Ovary (tissue), 7 donors: ENCODE measurements at regions not wholly inside any gene's neighbourhood (a gene's known extent, or its start where the extent isn't known, plus 50 kb on each side); places are given as distances from the start of the nearest gene placed in this dataset.

ENCODE experiments used
- DNase-seq, 5 donors: peaks; one replicate each; pipeline ENCODE4 v3.0.0-alpha.2; 2019 to 2020
- H3K27ac ChIP-seq, 2 donors: fragments of 200-600 bp; one replicate each; pipeline versions ENCODE4 v1.5.1 to v1.8.0; 2019 to 2022
- H3K27me3 ChIP-seq: fragments of 200-600 bp; one replicate; pipeline ENCODE4 v1.8.0; 2022
- H3K36me3 ChIP-seq: fragments of 200-600 bp; sonication (generic); one replicate; pipeline ENCODE4 v1.5.1; 2019
- H3K4me1 ChIP-seq: one replicate; pipeline ENCODE4 v1.8.1; 2013; ENCODE audit warnings: mild to moderate bottlenecking, moderate library complexity; ENCODE audit not compliant: insufficient read depth
- H3K4me3 ChIP-seq: fragments of 200-600 bp; sonication (generic); one replicate; pipeline ENCODE4 v1.5.1; 2017
- H3K9me3 ChIP-seq, 2 donors: fragments of 200-600 bp in 1 of 2; sonication (generic) in 1 of 2; one replicate each; pipeline versions ENCODE4 v1.5.1 to v1.8.1; 2013 to 2019; ENCODE audit warnings: mild to moderate bottlenecking in 1 of 2, moderate library complexity in 1 of 2
- EP300 ChIP-seq: sonication (generic); formaldehyde crosslinking; IDR thresholded peaks from one replicate; pipeline ENCODE4 v1.6.1; 2017; ENCODE audit warnings: antibody characterized with exemption
- POLR2A ChIP-seq: fragments of 450-650 bp; IDR thresholded peaks from one replicate; pipeline ENCODE4 v1.6.1; 2017; ENCODE audit warnings: antibody characterized with exemption, mild to moderate bottlenecking, moderate library complexity
- WGBS, 3 donors: extraction: QIAGEN DNeasy Blood & Tissue Kit in 1 of 3; methylation state at CpG; one replicate each; pipeline versions ENCODE4 v1.1.5 to v1.1.7; 2013 to 2017; 5-methylcytosine and 5-hydroxymethylcytosine counted together
- intact Hi-C, 4 donors: fragments of 100-400 bp; cut with DNase I; formaldehyde crosslinking; loops; one replicate each; pipeline versions ENCODE4 v1.11.0 to v1.15.1; 2022 to 2023
- TF ChIP-seq, protein P1 (sequence below), 3 donors: fragments of 450-650 bp in 2 of 3; fragments of 200-600 bp in 1 of 3; IDR thresholded peaks; one replicate each; pipeline versions ENCODE4 v1.5.1 to v1.8.0; 2016 to 2022; ENCODE audit warnings: antibody characterized with exemption in 3 of 3, mild to moderate bottlenecking in 1 of 3
- donor health status: DM: no; HTN: no; CAD: no; lungs with moderate emphysema.
- donor health status: DM: no; HTN: no; CAD: no.
- donor health status: Bipolar disorder and iron deficiency.
- donor health status: DM: no; HTN: no; CAD: no.
- donor health status: DM: yes; HTN: yes; CAD: no.

DNA sequence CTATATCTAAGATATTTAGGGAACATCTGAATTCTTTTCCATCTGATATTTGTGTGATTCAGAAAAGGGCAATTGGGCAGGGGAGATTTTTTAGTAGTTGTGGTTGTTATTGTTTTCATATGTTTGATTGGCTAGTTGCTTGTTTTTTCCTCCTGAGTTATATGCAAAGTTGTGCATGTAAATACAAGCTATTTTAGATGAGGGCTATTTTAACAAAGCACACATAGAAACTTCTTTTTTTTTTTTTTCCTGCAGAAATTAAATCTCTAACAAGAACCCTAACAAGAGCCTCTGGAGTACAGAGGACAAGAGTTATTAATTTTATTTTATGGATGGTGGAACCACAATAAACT is 559.1 kb downstream of the CETN3 start:
- intact Hi-C loops: no loop called here

DNA sequence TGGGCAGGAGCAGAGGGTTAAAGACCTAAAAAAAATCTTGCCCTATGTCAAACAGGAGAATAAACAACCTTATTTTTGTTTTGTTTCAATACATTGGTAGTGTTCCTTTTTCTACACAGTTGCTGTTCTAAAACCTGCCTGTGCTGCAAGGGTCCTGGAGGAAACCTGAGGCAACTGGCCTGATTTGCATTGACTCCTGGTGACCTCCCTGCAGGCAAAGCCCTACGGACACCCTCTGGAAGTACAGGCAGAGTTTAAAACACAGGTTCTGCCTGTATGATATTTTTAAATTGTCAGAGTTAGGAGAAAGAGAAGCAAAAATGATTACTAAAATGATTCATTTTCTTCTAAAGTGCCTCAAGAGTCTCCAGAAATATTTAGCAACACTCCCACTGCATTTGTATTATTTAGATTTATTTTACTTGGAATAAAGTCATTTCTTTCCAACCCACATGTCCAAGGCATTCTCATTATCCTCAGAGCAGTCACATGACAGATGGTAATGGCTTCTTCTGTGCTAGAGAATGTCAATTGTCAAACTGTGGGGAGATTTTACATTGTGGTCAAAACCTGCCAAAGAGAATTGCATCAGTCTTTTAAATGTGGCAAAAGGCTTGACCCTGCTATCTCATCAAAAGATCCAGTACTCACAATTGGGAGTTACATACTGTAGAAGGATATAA is 559.6 kb downstream of the CETN3 start:
- H3K27ac ChIP-seq: no peak overlapping the region
- H3K36me3 ChIP-seq: no peaks in the 10 kb centered on the region
- H3K4me1 ChIP-seq: no peaks in the 10 kb centered on the region
- WGBS, 3 donors: 11 to 33% (median 14%) methylated on average over 1 of the region's 1 CpG
- H3K9me3 ChIP-seq: no peaks in the 10 kb centered on the region
- intact Hi-C loops: no loop called here
- no peak for DNase-seq
- TF ChIP-seq POLR2A: no peak
- TF ChIP-seq EP300: no peak
- TF ChIP-seq, protein P1, sequence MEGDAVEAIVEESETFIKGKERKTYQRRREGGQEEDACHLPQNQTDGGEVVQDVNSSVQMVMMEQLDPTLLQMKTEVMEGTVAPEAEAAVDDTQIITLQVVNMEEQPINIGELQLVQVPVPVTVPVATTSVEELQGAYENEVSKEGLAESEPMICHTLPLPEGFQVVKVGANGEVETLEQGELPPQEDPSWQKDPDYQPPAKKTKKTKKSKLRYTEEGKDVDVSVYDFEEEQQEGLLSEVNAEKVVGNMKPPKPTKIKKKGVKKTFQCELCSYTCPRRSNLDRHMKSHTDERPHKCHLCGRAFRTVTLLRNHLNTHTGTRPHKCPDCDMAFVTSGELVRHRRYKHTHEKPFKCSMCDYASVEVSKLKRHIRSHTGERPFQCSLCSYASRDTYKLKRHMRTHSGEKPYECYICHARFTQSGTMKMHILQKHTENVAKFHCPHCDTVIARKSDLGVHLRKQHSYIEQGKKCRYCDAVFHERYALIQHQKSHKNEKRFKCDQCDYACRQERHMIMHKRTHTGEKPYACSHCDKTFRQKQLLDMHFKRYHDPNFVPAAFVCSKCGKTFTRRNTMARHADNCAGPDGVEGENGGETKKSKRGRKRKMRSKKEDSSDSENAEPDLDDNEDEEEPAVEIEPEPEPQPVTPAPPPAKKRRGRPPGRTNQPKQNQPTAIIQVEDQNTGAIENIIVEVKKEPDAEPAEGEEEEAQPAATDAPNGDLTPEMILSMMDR (IDR thresholded peaks at IDR 0.05): no peak
- no peak overlapping the region for H3K4me3 ChIP-seq
- H3K27me3 ChIP-seq: no peaks in the 10 kb centered on the region

More for the DNA sequence above, 559.1 kb downstream of the CETN3 start:
- H3K27me3 ChIP-seq: no peaks in the 10 kb centered on the region
- no peak for DNase-seq
- H3K9me3 ChIP-seq: no peaks in the 10 kb centered on the region
- TF ChIP-seq EP300: no peak
- TF ChIP-seq, protein P1 (IDR thresholded peaks at IDR 0.05): no peak
- no peak for TF ChIP-seq POLR2A
- H3K27ac ChIP-seq: no peak overlapping the region
- no peaks in the 10 kb centered on the region for H3K4me1 ChIP-seq
- no peak overlapping the region for H3K4me3 ChIP-seq
- H3K36me3 ChIP-seq: no peaks in the 10 kb centered on the region

- DNase-seq: no peak
- WGBS, 3 donors: 74 to 85% (median 80%) methylated on average over 4 of the region's 4 CpGs
- Histone ChIP-seq H3K27me3 (no peaks in the 10 kb centered on the region), H3K36me3 (no peaks in the 10 kb centered on the region), H3K4me3 (no peak overlapping the region), H3K9me3 (no peaks in the 10 kb centered on the region), H3K27ac (no peak overlapping the region), H3K4me1 (no peaks in the 10 kb centered on the region)
- intact Hi-C loops: no loop called here
- no peak for TF ChIP-seq POLR2A
- no peak for TF ChIP-seq EP300
- TF ChIP-seq, protein P1 (IDR thresholded peaks at IDR 0.05): no peak
Observed at GRCh38 chr5:89847743-89848142, 561.8 kb downstream of the CETN3 start.

DNA sequence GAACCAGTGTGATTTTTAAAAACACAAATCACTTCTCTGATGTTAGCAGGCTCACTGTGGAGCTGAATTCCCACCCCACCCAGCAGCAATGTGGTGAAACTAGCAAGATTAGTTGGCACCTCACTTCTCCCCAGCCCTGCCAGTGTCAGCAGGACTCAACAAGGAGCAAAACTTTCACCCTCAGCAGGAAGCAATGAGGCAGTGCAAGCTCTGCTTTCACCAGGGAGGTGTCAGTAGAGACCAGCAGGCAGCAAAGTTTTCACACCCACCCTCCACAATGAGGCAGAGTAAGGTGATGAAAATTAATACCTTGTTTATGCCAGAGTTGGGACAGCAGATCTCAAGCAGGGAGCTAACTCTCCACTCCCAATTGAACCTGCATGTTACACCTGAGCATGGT is 565.0 kb downstream of the CETN3 start:
- H3K27ac ChIP-seq: no peak overlapping the region
- H3K27me3 ChIP-seq: no peaks in the 10 kb centered on the region
- H3K4me1 ChIP-seq: no peaks in the 10 kb centered on the region
- H3K36me3 ChIP-seq: no peaks in the 10 kb centered on the region
- TF ChIP-seq POLR2A (no peak), EP300 (no peak)
- TF ChIP-seq, protein P1 (IDR thresholded peaks at IDR 0.05): no peak
- intact Hi-C loops: no loop called here
- DNase-seq: no peak
- no peaks in the 10 kb centered on the region for H3K9me3 ChIP-seq
- no peak overlapping the region for H3K4me3 ChIP-seq
